Ascending aorta (tissue), 2 donors: ENCODE measurements at regions not wholly inside any gene's neighbourhood (a gene's known extent, or its start where the extent isn't known, plus 50 kb on each side); places are given as distances from the start of the nearest gene placed in this dataset.

ENCODE experiments used
- DNase-seq, 2 donors: peaks; one replicate each; pipeline ENCODE4 v3.0.0-alpha.2; 2019; ENCODE audit warnings: low spot score in 2 of 2
- H3K27ac ChIP-seq, 2 donors: fragments of 200-600 bp; sonication (generic); one replicate each; pipeline ENCODE4 v1.5.1; 2016 to 2017; ENCODE audit warnings: mild to moderate bottlenecking in 1 of 2
- H3K27me3 ChIP-seq: fragments of 200-600 bp; sonication (generic); one replicate; pipeline ENCODE4 v1.5.1; 2017
- H3K36me3 ChIP-seq, 2 donors: fragments of 200-600 bp; sonication (generic); one replicate each; pipeline ENCODE4 v1.5.1; 2016
- H3K4me1 ChIP-seq, 2 donors: fragments of 200-600 bp; sonication (generic); one replicate each; pipeline ENCODE4 v1.5.1; 2016 to 2017; ENCODE audit warnings: mild to moderate bottlenecking in 1 of 2
- H3K4me3 ChIP-seq, 2 donors: fragments of 200-600 bp; sonication (generic); one replicate each; pipeline ENCODE4 v1.5.1; 2016 to 2017; ENCODE audit warnings: mild to moderate bottlenecking in 1 of 2
- H3K9me3 ChIP-seq, 2 donors: fragments of 200-600 bp; sonication (generic); one replicate each; pipeline ENCODE4 v1.5.1; 2016
- intact Hi-C: fragments of 100-400 bp; cut with DNase I; formaldehyde crosslinking; loops from one replicate; pipeline ENCODE4 v1.15.1; 2023
- TF ChIP-seq, protein P1 (sequence below), 3 experiments: fragments of 200-600 bp in 2 of 3; fragments of 450-650 bp in 1 of 3; sonication (generic) in 2 of 3; IDR thresholded peaks; one replicate each; pipeline ENCODE4 v1.5.1; 2016 to 2019; ENCODE audit warnings: antibody characterized with exemption in 3 of 3, mild to moderate bottlenecking in 1 of 3, moderate library complexity in 1 of 3

DNA sequence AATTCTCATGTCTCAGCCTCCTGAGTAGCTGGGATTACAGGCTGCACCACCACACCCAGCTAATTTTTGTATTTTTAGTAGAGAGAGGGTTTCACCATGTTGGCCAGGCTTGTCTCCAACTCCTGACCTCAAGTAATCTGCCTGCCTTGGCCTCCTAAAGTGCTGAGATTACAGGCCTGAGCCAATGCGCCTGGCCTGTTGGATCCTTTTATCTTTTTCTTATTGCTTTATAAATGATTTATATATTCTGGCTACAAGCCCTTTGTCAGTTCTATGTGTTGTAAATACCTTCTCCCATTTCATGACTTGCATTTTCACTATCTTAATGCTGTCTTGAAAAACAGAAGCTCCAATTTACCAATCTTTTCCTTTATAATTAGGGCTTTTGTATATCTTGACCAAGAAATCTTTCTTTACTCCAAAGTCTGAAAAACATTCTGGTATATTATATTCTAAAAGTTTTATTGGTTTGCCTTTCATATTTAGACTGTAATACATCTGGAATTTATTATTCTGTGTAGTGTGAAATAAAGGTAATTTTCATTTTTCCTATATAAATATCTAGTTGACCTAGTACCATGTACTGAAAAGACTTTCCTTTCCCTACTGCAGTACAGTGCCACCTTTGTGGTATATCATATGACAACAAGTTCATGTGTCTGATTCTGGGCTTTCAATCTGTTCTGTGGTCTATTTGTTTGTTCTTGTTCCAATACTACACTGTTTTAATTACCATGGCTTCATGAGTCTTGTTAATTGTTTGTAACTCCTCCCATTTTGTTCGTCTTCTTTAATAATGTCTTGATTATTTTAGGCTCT lies 52.9 kb upstream of the RNU6-1 start:
- Histone ChIP-seq H3K27ac (peak overlapping the region in 1 of 2 donors; percentile 13), H3K4me1 (no peaks in the 10 kb centered on the region), H3K4me3 (no peak overlapping the region), H3K27me3 (no peaks in the 10 kb centered on the region), H3K36me3 (no peaks in the 10 kb centered on the region), H3K9me3 (no peaks in the 10 kb centered on the region)
- TF ChIP-seq, protein P1, sequence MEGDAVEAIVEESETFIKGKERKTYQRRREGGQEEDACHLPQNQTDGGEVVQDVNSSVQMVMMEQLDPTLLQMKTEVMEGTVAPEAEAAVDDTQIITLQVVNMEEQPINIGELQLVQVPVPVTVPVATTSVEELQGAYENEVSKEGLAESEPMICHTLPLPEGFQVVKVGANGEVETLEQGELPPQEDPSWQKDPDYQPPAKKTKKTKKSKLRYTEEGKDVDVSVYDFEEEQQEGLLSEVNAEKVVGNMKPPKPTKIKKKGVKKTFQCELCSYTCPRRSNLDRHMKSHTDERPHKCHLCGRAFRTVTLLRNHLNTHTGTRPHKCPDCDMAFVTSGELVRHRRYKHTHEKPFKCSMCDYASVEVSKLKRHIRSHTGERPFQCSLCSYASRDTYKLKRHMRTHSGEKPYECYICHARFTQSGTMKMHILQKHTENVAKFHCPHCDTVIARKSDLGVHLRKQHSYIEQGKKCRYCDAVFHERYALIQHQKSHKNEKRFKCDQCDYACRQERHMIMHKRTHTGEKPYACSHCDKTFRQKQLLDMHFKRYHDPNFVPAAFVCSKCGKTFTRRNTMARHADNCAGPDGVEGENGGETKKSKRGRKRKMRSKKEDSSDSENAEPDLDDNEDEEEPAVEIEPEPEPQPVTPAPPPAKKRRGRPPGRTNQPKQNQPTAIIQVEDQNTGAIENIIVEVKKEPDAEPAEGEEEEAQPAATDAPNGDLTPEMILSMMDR (IDR thresholded peaks at IDR 0.05), result no peak
- DNase-seq, result no peak
- intact Hi-C loops, result no loop called here

DNA sequence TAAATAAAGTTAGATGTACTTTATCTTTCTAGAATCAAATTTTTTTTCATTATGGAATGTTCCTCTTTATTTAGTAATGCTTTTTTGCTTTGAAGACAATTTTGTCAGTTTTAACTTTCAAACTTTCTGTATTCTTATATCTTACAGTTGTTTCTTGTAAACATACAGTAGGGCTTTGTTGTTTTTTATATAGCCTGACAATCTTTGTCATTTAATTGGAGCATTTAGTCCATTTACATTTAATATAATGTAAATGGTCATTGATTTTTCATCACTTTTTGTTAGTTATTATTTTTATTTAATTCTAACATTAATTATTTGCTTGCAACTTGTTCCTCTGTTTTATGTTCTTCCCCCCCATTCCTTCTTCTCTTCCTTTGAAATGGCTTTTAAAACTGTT lies 55.4 kb upstream of the RNU6-1 start:
- no peak for DNase-seq
- TF ChIP-seq, protein P1 (IDR thresholded peaks at IDR 0.05), result no peak
- H3K36me3 ChIP-seq, result no peaks in the 10 kb centered on the region
- no peaks in the 10 kb centered on the region for H3K9me3 ChIP-seq
- no peak overlapping the region for H3K27ac ChIP-seq
- no peaks in the 10 kb centered on the region for H3K27me3 ChIP-seq
- no peak overlapping the region for H3K4me3 ChIP-seq
- intact Hi-C loops, result no loop called here
- H3K4me1 ChIP-seq, result no peaks in the 10 kb centered on the region

DNA sequence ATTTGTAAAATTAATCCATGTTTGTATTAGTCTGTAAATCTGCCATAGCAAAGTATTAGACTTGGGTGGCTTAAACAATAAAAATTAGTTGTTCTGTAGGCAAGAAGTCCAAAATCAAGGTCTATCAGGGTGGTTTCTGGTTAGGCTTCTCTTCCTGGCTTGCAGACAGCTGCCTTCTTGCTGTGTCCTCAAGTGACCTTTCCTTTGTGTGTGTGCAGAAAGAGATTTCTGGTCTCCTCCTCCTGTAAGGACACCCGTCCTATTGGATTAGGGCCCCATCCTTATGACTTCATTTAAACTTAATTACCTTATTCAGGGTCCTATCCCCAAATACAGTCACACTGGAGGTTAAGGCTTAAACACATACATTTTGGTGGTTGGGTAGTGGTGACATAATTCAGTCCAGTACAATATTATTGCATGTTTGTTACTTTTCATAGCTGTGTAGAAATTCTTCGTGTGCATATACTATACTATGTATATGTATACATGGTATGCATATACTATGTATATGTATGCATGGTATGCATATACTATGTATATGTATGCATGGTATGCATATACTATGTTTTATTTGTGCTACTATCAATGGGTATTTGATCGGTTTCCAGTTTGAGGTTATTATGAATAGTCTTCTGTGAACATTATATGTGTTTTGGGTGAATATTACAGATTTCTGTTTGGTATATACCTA lies 57.9 kb upstream of the RNU6-1 start:
- Histone ChIP-seq H3K9me3 (no peaks in the 10 kb centered on the region), H3K4me3 (no peak overlapping the region), H3K36me3 (no peaks in the 10 kb centered on the region), H3K27me3 (no peaks in the 10 kb centered on the region), H3K27ac (no peak overlapping the region), H3K4me1 (no peaks in the 10 kb centered on the region)
- intact Hi-C loops, result no loop called here
- DNase-seq, result no peak
- TF ChIP-seq, protein P1 (IDR thresholded peaks at IDR 0.05), result no peak

DNA sequence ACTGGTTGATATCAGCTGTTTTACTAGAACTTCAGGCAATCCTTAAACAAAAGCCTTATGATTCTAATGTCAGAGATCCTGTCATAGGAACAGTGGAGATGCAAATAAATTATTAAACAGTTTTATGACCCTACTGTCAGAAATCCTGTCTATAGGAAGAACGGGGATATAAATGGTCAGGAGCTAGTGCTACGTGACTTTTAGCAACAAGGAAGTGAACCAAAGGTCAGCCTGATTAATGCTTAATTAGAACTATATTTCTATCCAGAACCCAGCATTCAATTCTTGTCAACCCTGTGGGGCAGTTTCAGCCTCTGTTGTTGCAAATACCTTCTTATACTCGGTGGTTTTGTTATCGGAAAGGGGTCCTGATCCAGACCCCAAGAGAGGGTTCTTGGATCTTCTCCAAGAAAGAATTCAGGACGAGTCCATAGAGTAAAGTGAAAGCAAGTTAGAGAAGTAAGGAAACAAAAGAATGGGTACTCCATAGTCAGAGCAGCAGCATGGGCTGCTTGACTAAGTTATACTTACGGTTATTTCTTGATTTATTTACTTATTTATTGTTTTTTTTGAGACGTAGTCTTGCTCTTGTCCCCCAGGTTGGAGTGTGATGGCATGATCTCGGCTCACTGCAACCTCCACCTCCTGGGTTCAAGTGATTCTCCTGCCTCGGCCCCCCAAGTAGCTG lies 59.9 kb upstream of the RNU6-1 start:
- Histone ChIP-seq H3K4me1 (no peaks in the 10 kb centered on the region), H3K4me3 (no peak overlapping the region), H3K9me3 (no peaks in the 10 kb centered on the region), H3K27me3 (no peaks in the 10 kb centered on the region), H3K27ac (no peak overlapping the region), H3K36me3 (no peaks in the 10 kb centered on the region)
- DNase-seq, result no peak
- TF ChIP-seq, protein P1 (IDR thresholded peaks at IDR 0.05), result no peak
- intact Hi-C loops, result no loop called here

DNA sequence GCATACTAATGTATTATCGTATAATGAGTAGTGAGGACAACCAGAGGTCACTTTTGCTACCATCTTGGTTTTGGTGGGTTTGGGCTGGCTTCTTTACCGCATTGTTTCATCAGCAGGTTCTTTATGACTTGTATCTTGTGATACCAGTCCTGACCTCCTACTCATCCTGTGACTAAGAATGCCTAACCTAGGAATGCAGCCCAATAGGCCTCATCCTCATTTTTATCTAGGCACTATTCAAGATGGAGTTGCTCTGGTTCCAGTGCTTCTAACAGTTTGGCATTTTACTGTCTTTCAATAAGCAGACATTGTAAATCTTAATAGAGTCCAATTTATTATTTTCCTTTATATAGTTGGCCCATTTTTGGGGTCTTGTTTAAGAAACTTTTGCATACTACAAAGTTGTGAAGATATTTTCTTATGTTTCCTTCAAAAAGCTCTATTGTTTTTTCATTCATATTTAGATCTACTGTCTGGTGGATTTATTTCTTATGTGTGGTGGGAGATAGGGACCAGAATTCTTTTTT lies 60.8 kb upstream of the RNU6-1 start:
- H3K9me3 ChIP-seq, result no peaks in the 10 kb centered on the region
- H3K4me1 ChIP-seq, result no peaks in the 10 kb centered on the region
- H3K27me3 ChIP-seq, result no peaks in the 10 kb centered on the region
- no peak for DNase-seq
- H3K36me3 ChIP-seq, result no peaks in the 10 kb centered on the region
- H3K4me3 ChIP-seq, result no peak overlapping the region
- no peak overlapping the region for H3K27ac ChIP-seq
- TF ChIP-seq, protein P1 (IDR thresholded peaks at IDR 0.05), result no peak
- intact Hi-C loops, result no loop called here
